Uterus (tissue), 2 donors: ENCODE measurements at regions not wholly inside any gene's neighbourhood (a gene's known extent, or its start where the extent isn't known, plus 50 kb on each side); places are given as distances from the start of the nearest gene placed in this dataset.

Source experiments
- POLR2A ChIP-seq, 2 donors: fragments of 450-650 bp; IDR thresholded peaks; one replicate each; pipeline ENCODE4 v1.6.1; 2016; ENCODE audit warnings: antibody characterized with exemption in 2 of 2, mild to moderate bottlenecking in 1 of 2, moderate library complexity in 1 of 2
- TF ChIP-seq, protein P1 (sequence below), 4 experiments: fragments of 200-600 bp in 2 of 4; fragments of 450-650 bp in 2 of 4; sonication (generic) in 2 of 4; IDR thresholded peaks; one replicate each; pipeline ENCODE4 v1.5.1; 2016 to 2019; ENCODE audit warnings: antibody characterized with exemption in 4 of 4, mild to moderate bottlenecking in 2 of 4, moderate library complexity in 1 of 4

DNA sequence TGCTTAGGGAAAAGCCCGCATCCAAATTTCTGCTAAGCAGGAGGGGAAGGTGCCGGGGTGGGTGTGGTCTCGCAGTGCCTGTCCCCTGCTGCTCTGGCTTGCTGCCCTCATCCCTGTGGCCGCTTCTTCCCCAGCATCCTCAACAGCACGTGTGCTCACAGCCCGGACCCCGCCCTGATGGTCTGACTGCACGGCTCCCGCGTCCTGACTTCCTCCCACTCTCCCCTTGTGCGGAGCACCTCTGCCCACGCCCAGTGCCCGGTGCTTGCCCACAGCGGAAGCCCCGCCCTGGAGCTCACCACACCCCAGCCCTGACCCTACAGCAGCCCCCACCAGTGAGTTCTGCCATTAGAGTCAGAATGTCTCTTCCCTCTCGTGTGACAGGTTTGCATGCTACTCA is 277.9 kb downstream of the NDUFA10 start:
- TF ChIP-seq, protein P1, sequence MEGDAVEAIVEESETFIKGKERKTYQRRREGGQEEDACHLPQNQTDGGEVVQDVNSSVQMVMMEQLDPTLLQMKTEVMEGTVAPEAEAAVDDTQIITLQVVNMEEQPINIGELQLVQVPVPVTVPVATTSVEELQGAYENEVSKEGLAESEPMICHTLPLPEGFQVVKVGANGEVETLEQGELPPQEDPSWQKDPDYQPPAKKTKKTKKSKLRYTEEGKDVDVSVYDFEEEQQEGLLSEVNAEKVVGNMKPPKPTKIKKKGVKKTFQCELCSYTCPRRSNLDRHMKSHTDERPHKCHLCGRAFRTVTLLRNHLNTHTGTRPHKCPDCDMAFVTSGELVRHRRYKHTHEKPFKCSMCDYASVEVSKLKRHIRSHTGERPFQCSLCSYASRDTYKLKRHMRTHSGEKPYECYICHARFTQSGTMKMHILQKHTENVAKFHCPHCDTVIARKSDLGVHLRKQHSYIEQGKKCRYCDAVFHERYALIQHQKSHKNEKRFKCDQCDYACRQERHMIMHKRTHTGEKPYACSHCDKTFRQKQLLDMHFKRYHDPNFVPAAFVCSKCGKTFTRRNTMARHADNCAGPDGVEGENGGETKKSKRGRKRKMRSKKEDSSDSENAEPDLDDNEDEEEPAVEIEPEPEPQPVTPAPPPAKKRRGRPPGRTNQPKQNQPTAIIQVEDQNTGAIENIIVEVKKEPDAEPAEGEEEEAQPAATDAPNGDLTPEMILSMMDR (IDR thresholded peaks at IDR 0.05): no peak
- TF ChIP-seq POLR2A (IDR thresholded peaks at IDR 0.05): no peak
